Spleen (tissue), 7 donors: ENCODE measurements at regions not wholly inside any gene's neighbourhood (a gene's known extent, or its start where the extent isn't known, plus 50 kb on each side); places are given as distances from the start of the nearest gene placed in this dataset.

Experiments
- POLR2A ChIP-seq, 3 donors: fragments of 450-650 bp; IDR thresholded peaks; one replicate each; pipeline ENCODE4 v1.5.1; 2017; ENCODE audit warnings: antibody characterized with exemption in 3 of 3, mild to moderate bottlenecking in 1 of 3
- TF ChIP-seq, protein P1 (sequence below), 11 experiments: fragments of 200-600 bp in 7 of 11; fragments of 450-650 bp in 4 of 11; sonication (generic) in 4 of 11; IDR thresholded peaks in 8 of 11; conservative IDR thresholded peaks in 3 of 11; 1 replicate in 7 of 11; 2 replicates in 4 of 11; pipeline versions ENCODE4 v1.4.0 to v1.8.0; 2016 to 2021; ENCODE audit warnings: antibody characterized with exemption in 11 of 11, inconsistent platforms in 4 of 11, mild to moderate bottlenecking in 1 of 11
- donor health status: DM: no; HTN: no; CAD: no; lungs with moderate emphysema.
- donor health status: DM: no; HTN: no; CAD: no.
- donor health status: DM: no; HTN: no; CAD: no.

GRCh38 chr7:52455571-52455970 is 579.9 kb upstream of the POM121L12 start:
- no peak for TF ChIP-seq POLR2A (IDR thresholded peaks at IDR 0.05)
- TF ChIP-seq, protein P1, sequence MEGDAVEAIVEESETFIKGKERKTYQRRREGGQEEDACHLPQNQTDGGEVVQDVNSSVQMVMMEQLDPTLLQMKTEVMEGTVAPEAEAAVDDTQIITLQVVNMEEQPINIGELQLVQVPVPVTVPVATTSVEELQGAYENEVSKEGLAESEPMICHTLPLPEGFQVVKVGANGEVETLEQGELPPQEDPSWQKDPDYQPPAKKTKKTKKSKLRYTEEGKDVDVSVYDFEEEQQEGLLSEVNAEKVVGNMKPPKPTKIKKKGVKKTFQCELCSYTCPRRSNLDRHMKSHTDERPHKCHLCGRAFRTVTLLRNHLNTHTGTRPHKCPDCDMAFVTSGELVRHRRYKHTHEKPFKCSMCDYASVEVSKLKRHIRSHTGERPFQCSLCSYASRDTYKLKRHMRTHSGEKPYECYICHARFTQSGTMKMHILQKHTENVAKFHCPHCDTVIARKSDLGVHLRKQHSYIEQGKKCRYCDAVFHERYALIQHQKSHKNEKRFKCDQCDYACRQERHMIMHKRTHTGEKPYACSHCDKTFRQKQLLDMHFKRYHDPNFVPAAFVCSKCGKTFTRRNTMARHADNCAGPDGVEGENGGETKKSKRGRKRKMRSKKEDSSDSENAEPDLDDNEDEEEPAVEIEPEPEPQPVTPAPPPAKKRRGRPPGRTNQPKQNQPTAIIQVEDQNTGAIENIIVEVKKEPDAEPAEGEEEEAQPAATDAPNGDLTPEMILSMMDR (IDR thresholded peaks at IDR 0.05 in 8 of 11, conservative IDR thresholded peaks at IDR 0.05 in 3 of 11): no peak
